Retinal pigment epithelial cell (primary cell): ENCODE measurements at regions not wholly inside any gene's neighbourhood (a gene's known extent, or its start where the extent isn't known, plus 50 kb on each side); places are given as distances from the start of the nearest gene placed in this dataset.

ENCODE experiments used
- DNase-seq: peaks from one replicate; pipeline ENCODE4 v3.0.0-alpha.2; 2010; ENCODE audit warnings: low read depth
- H3K4me3 ChIP-seq: 2 replicates; pipeline ENCODE4 v1.5.1; 2011; ENCODE audit warnings: mild to moderate bottlenecking, low read length, control low read depth, moderate library complexity
- TF ChIP-seq, protein P1 (sequence below): conservative IDR thresholded peaks from 2 replicates; pipeline ENCODE4 v1.5.1; 2011; ENCODE audit warnings: low read depth, low read length, control low read depth, inconsistent platforms

DNA sequence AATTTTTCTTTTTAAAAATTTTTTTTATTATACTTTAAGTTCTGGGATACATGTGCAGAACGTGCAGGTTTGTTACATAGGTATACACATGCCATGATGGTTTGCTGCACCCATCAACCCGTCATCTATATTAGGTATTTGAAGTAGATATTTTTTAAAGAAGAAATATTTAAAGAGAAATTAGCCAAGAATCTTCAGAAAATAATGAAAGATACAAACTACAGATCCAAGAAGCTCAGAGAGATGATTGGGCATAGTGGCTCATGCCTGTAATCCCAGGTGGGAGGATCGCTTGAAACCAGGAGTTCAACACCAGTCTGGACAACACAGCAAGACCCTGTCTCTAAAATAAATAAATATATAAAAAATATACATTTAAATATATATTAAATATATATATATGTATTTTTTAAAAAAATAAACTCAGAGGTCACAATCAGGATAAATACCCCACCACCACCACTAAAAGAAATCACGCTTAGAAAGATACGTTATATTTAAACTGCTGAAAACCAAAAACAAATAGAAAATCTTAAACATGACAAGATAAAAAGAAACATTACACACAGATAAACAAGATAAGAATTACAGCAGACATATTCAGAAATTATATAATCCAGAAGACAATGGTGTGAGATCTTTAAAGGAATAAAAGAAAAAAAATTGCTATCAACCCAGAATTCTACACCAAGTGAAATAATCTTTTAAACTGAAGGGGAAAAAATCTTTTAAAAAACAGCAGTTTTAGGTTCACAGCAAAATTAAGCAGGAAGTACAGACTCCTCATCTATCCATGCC lies 57.5 kb downstream of the CSF2 start:
- TF ChIP-seq, protein P1, sequence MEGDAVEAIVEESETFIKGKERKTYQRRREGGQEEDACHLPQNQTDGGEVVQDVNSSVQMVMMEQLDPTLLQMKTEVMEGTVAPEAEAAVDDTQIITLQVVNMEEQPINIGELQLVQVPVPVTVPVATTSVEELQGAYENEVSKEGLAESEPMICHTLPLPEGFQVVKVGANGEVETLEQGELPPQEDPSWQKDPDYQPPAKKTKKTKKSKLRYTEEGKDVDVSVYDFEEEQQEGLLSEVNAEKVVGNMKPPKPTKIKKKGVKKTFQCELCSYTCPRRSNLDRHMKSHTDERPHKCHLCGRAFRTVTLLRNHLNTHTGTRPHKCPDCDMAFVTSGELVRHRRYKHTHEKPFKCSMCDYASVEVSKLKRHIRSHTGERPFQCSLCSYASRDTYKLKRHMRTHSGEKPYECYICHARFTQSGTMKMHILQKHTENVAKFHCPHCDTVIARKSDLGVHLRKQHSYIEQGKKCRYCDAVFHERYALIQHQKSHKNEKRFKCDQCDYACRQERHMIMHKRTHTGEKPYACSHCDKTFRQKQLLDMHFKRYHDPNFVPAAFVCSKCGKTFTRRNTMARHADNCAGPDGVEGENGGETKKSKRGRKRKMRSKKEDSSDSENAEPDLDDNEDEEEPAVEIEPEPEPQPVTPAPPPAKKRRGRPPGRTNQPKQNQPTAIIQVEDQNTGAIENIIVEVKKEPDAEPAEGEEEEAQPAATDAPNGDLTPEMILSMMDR = no peak
- no peak for DNase-seq
- no peak overlapping the region for H3K4me3 ChIP-seq

DNA sequence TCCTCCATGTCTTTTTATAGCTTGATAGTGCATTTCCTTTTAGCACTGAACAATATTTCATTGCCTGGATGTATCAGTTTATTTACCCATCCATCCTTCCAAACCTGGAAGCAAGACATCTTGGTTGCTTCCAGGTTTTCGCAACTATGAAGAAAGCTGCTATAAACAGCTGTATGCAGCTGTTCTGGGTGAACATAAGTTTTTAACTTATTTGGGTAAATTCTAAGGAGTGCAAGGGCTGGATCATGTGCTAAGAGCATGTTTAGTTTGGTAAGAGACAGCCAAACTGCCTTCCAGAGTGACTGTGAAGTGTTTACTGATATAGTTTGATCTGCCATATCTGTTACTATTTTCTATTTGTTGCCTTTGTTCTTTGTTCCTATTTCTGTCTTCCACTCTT lies 58.5 kb downstream of the CSF2 start:
- TF ChIP-seq, protein P1 = no peak
- no peak for DNase-seq
- H3K4me3 ChIP-seq = no peak overlapping the region

DNA sequence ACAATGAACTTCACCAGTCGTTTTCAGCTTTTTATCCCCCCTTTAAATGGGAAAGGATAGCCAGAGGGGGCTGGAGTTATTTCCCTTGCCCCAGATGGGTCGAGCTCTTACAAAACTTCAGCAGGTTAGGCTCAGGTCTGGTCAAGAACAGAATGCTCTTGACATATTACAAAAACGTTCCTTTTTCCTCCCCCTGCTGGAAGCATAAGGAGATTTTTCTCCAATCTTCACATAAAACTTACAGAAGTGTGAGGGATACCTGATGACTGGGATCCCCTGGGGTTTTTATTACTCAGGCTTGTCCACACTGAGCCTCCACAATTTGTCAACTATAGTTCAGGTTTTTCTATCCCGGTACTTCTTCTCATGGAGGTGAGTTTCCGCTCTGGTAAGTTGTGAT lies 60.8 kb downstream of the CSF2 start:
- TF ChIP-seq, protein P1 = peak; percentile 45
- DNase-seq = no peak

DNA sequence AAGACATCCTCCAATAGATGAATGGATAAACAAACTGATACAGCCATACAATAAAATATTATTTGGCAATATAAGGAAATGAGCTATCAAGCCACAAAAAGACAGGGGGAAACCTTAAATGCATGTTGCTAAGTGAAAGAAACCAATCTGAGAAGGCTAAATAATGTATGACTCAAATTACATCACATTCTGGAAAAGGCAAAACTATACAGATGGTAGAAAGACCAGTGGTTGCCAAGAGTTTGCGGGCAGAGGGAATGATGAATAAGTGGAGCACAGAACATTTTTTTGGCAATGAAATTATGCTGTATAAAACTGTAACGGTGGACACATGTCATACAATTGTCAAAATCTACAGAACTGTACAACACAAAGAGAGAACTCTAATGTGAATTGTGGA lies 63.3 kb downstream of the CSF2 start:
- TF ChIP-seq, protein P1 = no peak
- H3K4me3 ChIP-seq = no peak overlapping the region
- DNase-seq = no peak

More for the DNA sequence above, 60.8 kb downstream of the CSF2 start:
- no peak overlapping the region for H3K4me3 ChIP-seq

DNA sequence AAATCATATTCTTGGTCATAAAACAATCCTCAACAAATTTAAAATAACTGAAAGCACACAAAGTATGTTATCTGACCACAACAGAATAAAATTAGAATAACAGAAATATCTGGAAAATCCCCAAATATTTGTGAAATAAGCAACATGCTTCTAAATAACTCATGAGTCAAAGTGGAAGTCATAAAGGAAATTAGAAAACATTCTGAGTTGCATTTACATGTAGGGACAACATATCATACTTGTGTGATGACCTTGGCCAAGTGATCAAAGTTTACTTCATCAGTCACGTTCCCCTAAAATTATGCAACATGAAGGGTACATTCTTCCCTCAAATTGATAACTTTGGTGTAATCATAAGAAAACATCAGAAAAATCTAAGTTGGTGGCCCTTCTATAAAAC lies 64.7 kb downstream of the CSF2 start:
- TF ChIP-seq, protein P1 = no peak
- no peak for DNase-seq
- H3K4me3 ChIP-seq = no peak overlapping the region
